Endothelial cell of umbilical vein (primary cell): ENCODE measurements at regions not wholly inside any gene's neighbourhood (a gene's known extent, or its start where the extent isn't known, plus 50 kb on each side); places are given as distances from the start of the nearest gene placed in this dataset.

Source experiments
- EZH2 ChIP-seq: IDR thresholded peaks from 2 replicates; pipeline ENCODE4 v1.6.1; 2012; ENCODE audit warnings: borderline replicate concordance, low read depth, mild to moderate bottlenecking, moderate library complexity, low read length, inconsistent platforms; ENCODE audit not compliant: severe bottlenecking
- FOS ChIP-seq: IDR thresholded peaks from 2 replicates; pipeline ENCODE4 v1.6.1; 2011; ENCODE audit warnings: mild to moderate bottlenecking, low read length, moderate library complexity, borderline replicate concordance; ENCODE audit not compliant: insufficient read depth
- JUN ChIP-seq: IDR thresholded peaks from 2 replicates; pipeline ENCODE4 v1.6.1; 2011; ENCODE audit warnings: borderline replicate concordance, low read depth; ENCODE audit not compliant: insufficient read length, insufficient read depth
- MYC ChIP-seq: IDR thresholded peaks from one replicate; pipeline ENCODE4 v1.6.1; 2011; ENCODE audit warnings: mild to moderate bottlenecking, low read depth, low read length
- POLR2A ChIP-seq: IDR thresholded peaks from 2 replicates; pipeline ENCODE4 v1.6.1; 2012; ENCODE audit warnings: low read depth, mild to moderate bottlenecking, control low read depth, low read length
- POLR2AphosphoS5 ChIP-seq: IDR thresholded peaks from 2 replicates; pipeline ENCODE4 v1.6.1; 2012; ENCODE audit warnings: low read depth, mild to moderate bottlenecking, control low read depth, low read length, moderate library complexity; ENCODE audit not compliant: insufficient read depth
- TF ChIP-seq, protein P1 (sequence below), 2 donors: IDR thresholded peaks; 1 replicate in 1 of 2; 2 replicates in 1 of 2; pipeline ENCODE4 v1.5.1; 2011; ENCODE audit warnings: low read length in 2 of 2, mild to moderate bottlenecking in 2 of 2, moderate library complexity in 2 of 2, control low read depth in 1 of 2, inconsistent platforms in 1 of 2, low read depth in 1 of 2; ENCODE audit not compliant: insufficient read depth in 1 of 2; ENCODE audit errors: extremely low read depth in 1 of 2
- TF ChIP-seq, protein P2 (sequence below): IDR thresholded peaks from 2 replicates; pipeline ENCODE4 v1.6.1; 2011; ENCODE audit not compliant: insufficient read depth, insufficient read length

DNA sequence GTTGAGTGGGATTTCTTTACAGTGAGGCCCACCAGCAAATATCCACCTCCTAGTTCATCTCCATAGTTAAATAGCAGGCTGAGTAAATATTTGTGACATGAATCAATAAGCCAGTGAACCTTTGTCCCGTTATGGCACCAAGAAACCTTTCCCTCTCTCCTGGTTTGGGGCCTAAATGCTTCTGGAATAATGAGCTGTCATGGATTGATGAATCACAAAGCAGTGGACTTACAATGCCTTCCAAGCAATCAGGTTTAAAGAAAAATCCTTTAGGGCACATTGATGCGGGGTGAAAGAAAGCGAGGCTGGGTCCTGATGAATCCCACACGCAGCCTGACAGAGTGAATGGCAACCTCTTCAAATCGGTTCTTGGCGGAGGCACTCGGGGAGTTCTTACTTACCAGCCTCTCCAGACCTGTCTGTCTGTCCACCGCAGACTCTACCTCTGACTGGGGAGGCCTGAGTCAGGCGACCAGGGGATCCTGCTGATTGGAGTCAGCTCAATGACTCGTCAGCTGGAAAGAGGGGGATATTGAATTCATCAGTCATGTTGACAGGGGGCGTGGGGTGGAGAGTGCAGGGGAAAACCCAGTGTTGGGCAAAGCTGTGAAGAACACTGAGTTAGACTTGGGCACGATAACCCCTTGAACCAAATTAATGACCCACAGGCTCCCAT lies 247.3 kb downstream of the PLPP3 start:
- TF ChIP-seq, protein P1, sequence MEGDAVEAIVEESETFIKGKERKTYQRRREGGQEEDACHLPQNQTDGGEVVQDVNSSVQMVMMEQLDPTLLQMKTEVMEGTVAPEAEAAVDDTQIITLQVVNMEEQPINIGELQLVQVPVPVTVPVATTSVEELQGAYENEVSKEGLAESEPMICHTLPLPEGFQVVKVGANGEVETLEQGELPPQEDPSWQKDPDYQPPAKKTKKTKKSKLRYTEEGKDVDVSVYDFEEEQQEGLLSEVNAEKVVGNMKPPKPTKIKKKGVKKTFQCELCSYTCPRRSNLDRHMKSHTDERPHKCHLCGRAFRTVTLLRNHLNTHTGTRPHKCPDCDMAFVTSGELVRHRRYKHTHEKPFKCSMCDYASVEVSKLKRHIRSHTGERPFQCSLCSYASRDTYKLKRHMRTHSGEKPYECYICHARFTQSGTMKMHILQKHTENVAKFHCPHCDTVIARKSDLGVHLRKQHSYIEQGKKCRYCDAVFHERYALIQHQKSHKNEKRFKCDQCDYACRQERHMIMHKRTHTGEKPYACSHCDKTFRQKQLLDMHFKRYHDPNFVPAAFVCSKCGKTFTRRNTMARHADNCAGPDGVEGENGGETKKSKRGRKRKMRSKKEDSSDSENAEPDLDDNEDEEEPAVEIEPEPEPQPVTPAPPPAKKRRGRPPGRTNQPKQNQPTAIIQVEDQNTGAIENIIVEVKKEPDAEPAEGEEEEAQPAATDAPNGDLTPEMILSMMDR (IDR thresholded peaks at IDR 0.05; ENCODE audit: extremely low read depth in 1 of 2, insufficient read depth in 1 of 2, low read depth in 1 of 2, low read length in 2 of 2), result no peak
- no peak for TF ChIP-seq JUN
- no peak for TF ChIP-seq POLR2A
- TF ChIP-seq EZH2, result no peak
- no peak for TF ChIP-seq POLR2AphosphoS5
- TF ChIP-seq, protein P2, sequence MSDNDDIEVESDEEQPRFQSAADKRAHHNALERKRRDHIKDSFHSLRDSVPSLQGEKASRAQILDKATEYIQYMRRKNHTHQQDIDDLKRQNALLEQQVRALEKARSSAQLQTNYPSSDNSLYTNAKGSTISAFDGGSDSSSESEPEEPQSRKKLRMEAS, result no peak
- TF ChIP-seq MYC, result no peak
- TF ChIP-seq FOS, result no peak
